GM12878 (cell line): ENCODE measurements at regions not wholly inside any gene's neighbourhood (a gene's known extent, or its start where the extent isn't known, plus 50 kb on each side); places are given as distances from the start of the nearest gene placed in this dataset.
A peak's percentile ranks its signal among the peaks of the same experiment; 100 is the strongest.

ENCODE experiments used
- BHLHE40 ChIP-seq, 2 experiments: fragments of 450-650 bp in 1 of 2; IDR thresholded peaks; 2 replicates each; pipeline ENCODE4 v1.6.1; 2011 to 2017; ENCODE audit warnings: low read depth in 2 of 2, borderline replicate concordance in 1 of 2, improper control_type of control experiment in 1 of 2, low read length in 1 of 2, mild to moderate bottlenecking in 1 of 2
- EP300 ChIP-seq, 2 experiments: fragments of 150-350 bp in 1 of 2; IDR thresholded peaks; 2 replicates each; pipeline ENCODE4 v1.6.1; 2011 to 2012; ENCODE audit warnings: low read depth in 2 of 2, low read length in 2 of 2, borderline replicate concordance in 1 of 2, improper control_type of control experiment in 1 of 2, inconsistent platforms in 1 of 2; ENCODE audit not compliant: control insufficient read depth in 1 of 2
- FOXK2 ChIP-seq: fragments of 450-650 bp; IDR thresholded peaks from 2 replicates; pipeline ENCODE4 v1.6.1; 2017; ENCODE audit warnings: mild to moderate bottlenecking, moderate library complexity
- GATAD2B ChIP-seq: fragments of 450-650 bp; conservative IDR thresholded peaks from 2 replicates; pipeline ENCODE4 v1.6.1; 2017; ENCODE audit warnings: low read depth, mild to moderate bottlenecking, moderate library complexity
- MEF2A ChIP-seq: IDR thresholded peaks from 2 replicates; pipeline ENCODE4 v1.6.1; 2011; ENCODE audit warnings: low read depth, mild to moderate bottlenecking, low read length, moderate library complexity; ENCODE audit not compliant: insufficient read depth
- MEF2B ChIP-seq: fragments of 450-650 bp; IDR thresholded peaks from 2 replicates; pipeline ENCODE4 v1.6.1; 2018; ENCODE audit warnings: mild to moderate bottlenecking, moderate library complexity; ENCODE audit not compliant: partially characterized antibody, poor library complexity, severe bottlenecking
- PAX5 ChIP-seq: IDR thresholded peaks from 2 replicates; pipeline ENCODE4 v1.6.1; 2011; ENCODE audit warnings: low read depth, low read length, borderline replicate concordance
- RUNX3 ChIP-seq: IDR thresholded peaks from 2 replicates; pipeline ENCODE4 v1.6.1; 2012; ENCODE audit warnings: low read length, inconsistent platforms
- SP1 ChIP-seq: IDR thresholded peaks from one replicate; pipeline ENCODE4 v1.6.1; 2011; ENCODE audit warnings: low read depth, low read length
- TAF1 ChIP-seq: IDR thresholded peaks from 2 replicates; pipeline ENCODE4 v1.6.1; 2011; ENCODE audit warnings: mild to moderate bottlenecking, low read depth, low read length, borderline replicate concordance
- TF ChIP-seq, protein P1 (sequence below): fragments of 450-650 bp; conservative IDR thresholded peaks from 2 replicates; pipeline ENCODE4 v1.6.1; 2017; ENCODE audit warnings: mild to moderate bottlenecking, moderate library complexity

DNA sequence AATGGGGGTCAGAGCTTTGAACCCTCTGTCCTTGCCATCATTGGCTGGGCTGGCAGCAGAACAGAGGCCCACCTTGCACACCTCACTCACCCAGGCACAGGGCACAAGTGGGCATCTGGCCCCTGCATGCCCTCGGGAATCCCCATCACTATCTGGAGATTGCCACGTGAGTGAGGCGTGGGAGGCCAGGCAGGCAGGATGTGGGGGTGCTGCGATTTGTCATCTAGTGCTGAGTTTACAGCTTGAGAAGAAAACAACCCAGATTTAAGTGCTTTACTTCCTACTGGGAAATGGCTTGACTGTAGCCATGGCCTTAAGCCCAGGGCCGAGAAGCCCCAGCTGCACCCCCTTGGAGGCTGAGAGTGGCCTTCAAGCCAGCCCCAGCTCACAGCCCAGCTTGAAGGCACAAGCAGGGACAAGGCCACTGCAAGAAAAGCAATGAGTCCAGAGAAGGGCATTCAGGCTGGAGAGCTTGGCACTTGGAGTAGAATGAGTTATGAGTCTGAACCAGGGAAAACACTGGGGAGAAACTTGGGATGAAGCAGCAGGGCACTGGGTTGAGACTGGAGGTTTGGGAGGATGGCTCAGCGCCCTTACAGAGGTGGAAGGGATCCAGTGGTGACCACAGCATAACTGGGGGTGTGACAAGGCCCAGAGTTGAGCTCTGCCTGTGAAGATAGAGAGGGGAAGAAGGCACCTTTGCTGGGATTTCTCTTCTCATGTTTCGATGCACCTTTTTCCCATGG is 123.0 kb downstream of the CXCL12 start (continued):
- TF ChIP-seq GATAD2B (0 out of 2 replicates have a peak, but pooled peaks have one; percentile 70), TAF1 (no peak), FOXK2 (0 out of 2 replicates have a peak, but pooled peaks have one; percentile 26), MEF2A (no peak), BHLHE40 (IDR thresholded peaks at IDR 0.05; ENCODE audit: borderline replicate concordance in 1 of 2, low read depth in 2 of 2, low read length in 1 of 2) (peak; percentile 92), EP300 (IDR thresholded peaks at IDR 0.05; ENCODE audit: borderline replicate concordance in 1 of 2, control insufficient read depth in 1 of 2, low read depth in 2 of 2, low read length in 2 of 2) (0 out of 4 replicates have a peak, but pooled peaks have one; percentile 12 to 22), PAX5 (peak; percentile 65; the same call in 1 of the 2 replicates), MEF2B (peak; percentile 26), RUNX3 (peak; percentile 33; the same call in 1 of the 2 replicates), SP1 (peak; percentile 46)
- TF ChIP-seq, protein P1, sequence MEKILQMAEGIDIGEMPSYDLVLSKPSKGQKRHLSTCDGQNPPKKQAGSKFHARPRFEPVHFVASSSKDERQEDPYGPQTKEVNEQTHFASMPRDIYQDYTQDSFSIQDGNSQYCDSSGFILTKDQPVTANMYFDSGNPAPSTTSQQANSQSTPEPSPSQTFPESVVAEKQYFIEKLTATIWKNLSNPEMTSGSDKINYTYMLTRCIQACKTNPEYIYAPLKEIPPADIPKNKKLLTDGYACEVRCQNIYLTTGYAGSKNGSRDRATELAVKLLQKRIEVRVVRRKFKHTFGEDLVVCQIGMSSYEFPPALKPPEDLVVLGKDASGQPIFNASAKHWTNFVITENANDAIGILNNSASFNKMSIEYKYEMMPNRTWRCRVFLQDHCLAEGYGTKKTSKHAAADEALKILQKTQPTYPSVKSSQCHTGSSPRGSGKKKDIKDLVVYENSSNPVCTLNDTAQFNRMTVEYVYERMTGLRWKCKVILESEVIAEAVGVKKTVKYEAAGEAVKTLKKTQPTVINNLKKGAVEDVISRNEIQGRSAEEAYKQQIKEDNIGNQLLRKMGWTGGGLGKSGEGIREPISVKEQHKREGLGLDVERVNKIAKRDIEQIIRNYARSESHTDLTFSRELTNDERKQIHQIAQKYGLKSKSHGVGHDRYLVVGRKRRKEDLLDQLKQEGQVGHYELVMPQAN = 0 out of 2 replicates have a peak, but pooled peaks have one; percentile 17
